Endothelial cell of umbilical vein (primary cell): ENCODE measurements at regions not wholly inside any gene's neighbourhood (a gene's known extent, or its start where the extent isn't known, plus 50 kb on each side); places are given as distances from the start of the nearest gene placed in this dataset.

Experiments
- EZH2 ChIP-seq: IDR thresholded peaks from 2 replicates; pipeline ENCODE4 v1.6.1; 2012; ENCODE audit warnings: borderline replicate concordance, low read depth, mild to moderate bottlenecking, moderate library complexity, low read length, inconsistent platforms; ENCODE audit not compliant: severe bottlenecking
- FOS ChIP-seq: IDR thresholded peaks from 2 replicates; pipeline ENCODE4 v1.6.1; 2011; ENCODE audit warnings: mild to moderate bottlenecking, low read length, moderate library complexity, borderline replicate concordance; ENCODE audit not compliant: insufficient read depth
- MYC ChIP-seq: IDR thresholded peaks from one replicate; pipeline ENCODE4 v1.6.1; 2011; ENCODE audit warnings: mild to moderate bottlenecking, low read depth, low read length
- POLR2A ChIP-seq: IDR thresholded peaks from 2 replicates; pipeline ENCODE4 v1.6.1; 2012; ENCODE audit warnings: low read depth, mild to moderate bottlenecking, control low read depth, low read length
- POLR2AphosphoS5 ChIP-seq: IDR thresholded peaks from 2 replicates; pipeline ENCODE4 v1.6.1; 2012; ENCODE audit warnings: low read depth, mild to moderate bottlenecking, control low read depth, low read length, moderate library complexity; ENCODE audit not compliant: insufficient read depth
- TF ChIP-seq, protein P1 (sequence below), 2 donors: IDR thresholded peaks; 1 replicate in 1 of 2; 2 replicates in 1 of 2; pipeline ENCODE4 v1.5.1; 2011; ENCODE audit warnings: low read length in 2 of 2, mild to moderate bottlenecking in 2 of 2, moderate library complexity in 2 of 2, control low read depth in 1 of 2, inconsistent platforms in 1 of 2, low read depth in 1 of 2; ENCODE audit not compliant: insufficient read depth in 1 of 2; ENCODE audit errors: extremely low read depth in 1 of 2
- TF ChIP-seq, protein P2 (sequence below): IDR thresholded peaks from 2 replicates; pipeline ENCODE4 v1.6.1; 2011; ENCODE audit not compliant: insufficient read depth, insufficient read length

DNA sequence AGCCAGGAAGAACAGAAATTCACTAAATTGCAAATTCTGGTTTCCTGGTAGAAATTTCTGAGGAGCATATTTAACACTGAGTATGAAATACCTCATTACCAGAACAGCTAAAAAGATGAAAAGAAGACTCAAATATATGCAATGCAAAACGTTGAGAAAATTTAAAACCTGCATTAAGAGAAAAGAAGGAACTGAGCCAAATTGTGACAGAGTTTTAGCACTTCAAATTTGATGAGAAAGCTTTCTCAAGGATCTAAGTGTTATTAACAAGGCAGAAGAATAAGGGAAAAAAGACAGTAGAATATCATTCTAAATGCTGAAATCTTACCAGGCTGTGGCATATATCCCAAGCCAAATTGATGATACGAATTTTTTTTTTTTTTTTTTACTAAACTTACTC, 443.0 kb downstream of the COL12A1 start:
- TF ChIP-seq, protein P1, sequence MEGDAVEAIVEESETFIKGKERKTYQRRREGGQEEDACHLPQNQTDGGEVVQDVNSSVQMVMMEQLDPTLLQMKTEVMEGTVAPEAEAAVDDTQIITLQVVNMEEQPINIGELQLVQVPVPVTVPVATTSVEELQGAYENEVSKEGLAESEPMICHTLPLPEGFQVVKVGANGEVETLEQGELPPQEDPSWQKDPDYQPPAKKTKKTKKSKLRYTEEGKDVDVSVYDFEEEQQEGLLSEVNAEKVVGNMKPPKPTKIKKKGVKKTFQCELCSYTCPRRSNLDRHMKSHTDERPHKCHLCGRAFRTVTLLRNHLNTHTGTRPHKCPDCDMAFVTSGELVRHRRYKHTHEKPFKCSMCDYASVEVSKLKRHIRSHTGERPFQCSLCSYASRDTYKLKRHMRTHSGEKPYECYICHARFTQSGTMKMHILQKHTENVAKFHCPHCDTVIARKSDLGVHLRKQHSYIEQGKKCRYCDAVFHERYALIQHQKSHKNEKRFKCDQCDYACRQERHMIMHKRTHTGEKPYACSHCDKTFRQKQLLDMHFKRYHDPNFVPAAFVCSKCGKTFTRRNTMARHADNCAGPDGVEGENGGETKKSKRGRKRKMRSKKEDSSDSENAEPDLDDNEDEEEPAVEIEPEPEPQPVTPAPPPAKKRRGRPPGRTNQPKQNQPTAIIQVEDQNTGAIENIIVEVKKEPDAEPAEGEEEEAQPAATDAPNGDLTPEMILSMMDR (IDR thresholded peaks at IDR 0.05; ENCODE audit: extremely low read depth in 1 of 2, insufficient read depth in 1 of 2, low read depth in 1 of 2, low read length in 2 of 2), result no peak
- TF ChIP-seq, protein P2, sequence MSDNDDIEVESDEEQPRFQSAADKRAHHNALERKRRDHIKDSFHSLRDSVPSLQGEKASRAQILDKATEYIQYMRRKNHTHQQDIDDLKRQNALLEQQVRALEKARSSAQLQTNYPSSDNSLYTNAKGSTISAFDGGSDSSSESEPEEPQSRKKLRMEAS, result no peak
- TF ChIP-seq MYC (no peak), POLR2AphosphoS5 (no peak), EZH2 (no peak), POLR2A (no peak), FOS (no peak)
